Endothelial cell of umbilical vein (primary cell): ENCODE measurements at regions not wholly inside any gene's neighbourhood (a gene's known extent, or its start where the extent isn't known, plus 50 kb on each side); places are given as distances from the start of the nearest gene placed in this dataset.

Experiments used
- BruUV-seq: library from RNA; stranded (reverse); fragments of 400-500 nt; replicated peaks from 2 replicates; lab custom pipeline; 2021; lab: Mats Ljungman, UMichigan
- CTCF ChIA-PET: fragments of 300-600, 350-600 bp; sonication (Branson Sonifier 250); formaldehyde crosslinking; loops from one replicate; lab custom pipeline; 2021; ENCODE audit warnings: antibody characterized with exemption, inconsistent platforms; lab: Charles Lee
- POLR2A ChIA-PET: fragments of 300-600, 350-600 bp; sonication (Branson Sonifier 250); formaldehyde crosslinking; loops from one replicate; lab custom pipeline; 2021; ENCODE audit warnings: antibody characterized with exemption, inconsistent platforms; lab: Charles Lee
- DNase-seq: peaks from one replicate; pipeline ENCODE4 v3.0.0-alpha.2; 2011; ENCODE audit warnings: low read depth, low spot score
- FAIRE-seq: peaks from 2 replicates; lab custom pipeline; 2011; peaks lifted over from hg19 to GRCh38; lab: Jason Lieb, UNC
- H2AFZ ChIP-seq: 2 replicates; pipeline ENCODE4 v1.6.0; 2012; ENCODE audit warnings: low read depth, low read length, control low read depth, inconsistent platforms
- H3K27ac ChIP-seq: 2 replicates; pipeline ENCODE4 v1.5.1; 2011; ENCODE audit warnings: low read depth, mild to moderate bottlenecking, control low read depth, low read length, moderate library complexity; ENCODE audit not compliant: insufficient read depth
- H3K27me3 ChIP-seq, 2 experiments: 2 replicates each; pipeline versions ENCODE4 v1.6.0 to v1.6.1; 2011; ENCODE audit warnings: low read length in 2 of 2, mixed read lengths in 1 of 2; ENCODE audit not compliant: control insufficient read depth in 2 of 2, insufficient read depth in 2 of 2
- H3K36me3 ChIP-seq, 2 experiments: 2 replicates in 1 of 2; 3 replicates in 1 of 2; pipeline ENCODE4 v1.5.1; 2011; ENCODE audit warnings: low read length in 2 of 2, mild to moderate bottlenecking in 1 of 2, moderate library complexity in 1 of 2; ENCODE audit not compliant: control insufficient read depth in 2 of 2, insufficient read depth in 2 of 2; ENCODE audit errors: extremely low read depth in 1 of 2
- H3K4me1 ChIP-seq: 3 replicates; pipeline ENCODE4 v1.5.1; 2011; ENCODE audit warnings: mild to moderate bottlenecking, low read length; ENCODE audit not compliant: control insufficient read depth, insufficient read depth; ENCODE audit errors: extremely low read depth
- H3K4me2 ChIP-seq: 2 replicates; pipeline ENCODE4 v1.6.1; 2011; ENCODE audit warnings: low read length, control low read depth, mixed read lengths; ENCODE audit not compliant: insufficient read depth
- H3K4me3 ChIP-seq, 3 experiments: fragments of 200-600 bp in 1 of 3; sonication (generic), shearing (Covaris generic) in 1 of 3; replicated peaks in 1 of 3; 2 replicates each; pipeline ENCODE4 v1.5.1; 2011 to 2016; ENCODE audit warnings: control low read depth in 3 of 3, low read length in 3 of 3, mild to moderate bottlenecking in 2 of 3, inconsistent platforms in 1 of 3, low read depth in 1 of 3, moderate library complexity in 1 of 3; ENCODE audit not compliant: insufficient read depth in 1 of 3
- H3K79me2 ChIP-seq: 2 replicates; pipeline ENCODE4 v1.6.0; 2012; ENCODE audit warnings: low read length, inconsistent platforms; ENCODE audit not compliant: control insufficient read depth, insufficient read depth
- H3K9ac ChIP-seq: replicated peaks from 2 replicates; pipeline ENCODE3; 2011; ENCODE audit warnings: low read length, control low read depth; ENCODE audit not compliant: insufficient read depth; ENCODE audit errors: extremely low read depth
- H3K9me1 ChIP-seq: replicated peaks from 3 replicates; pipeline ENCODE4 v1.6.0; 2011; ENCODE audit warnings: mild to moderate bottlenecking, low read length; ENCODE audit not compliant: control insufficient read depth, insufficient read depth; ENCODE audit errors: extremely low read depth
- H3K9me3 ChIP-seq: replicated peaks from 2 replicates; pipeline ENCODE4 v1.5.1; 2012; ENCODE audit warnings: low read length, inconsistent platforms; ENCODE audit not compliant: control insufficient read depth, insufficient read depth
- H4K20me1 ChIP-seq: replicated peaks from 2 replicates; pipeline ENCODE3; 2011; ENCODE audit warnings: mild to moderate bottlenecking, low read length; ENCODE audit not compliant: control insufficient read depth, insufficient read depth; ENCODE audit errors: extremely low read depth
- EZH2 ChIP-seq: IDR thresholded peaks from 2 replicates; pipeline ENCODE4 v1.6.1; 2012; ENCODE audit warnings: borderline replicate concordance, low read depth, mild to moderate bottlenecking, moderate library complexity, low read length, inconsistent platforms; ENCODE audit not compliant: severe bottlenecking
- FOS ChIP-seq: IDR thresholded peaks from 2 replicates; pipeline ENCODE4 v1.6.1; 2011; ENCODE audit warnings: mild to moderate bottlenecking, low read length, moderate library complexity, borderline replicate concordance; ENCODE audit not compliant: insufficient read depth
- GATA2 ChIP-seq: IDR thresholded peaks from 2 replicates; pipeline ENCODE4 v1.7.0; 2011; ENCODE audit warnings: low read depth, mild to moderate bottlenecking, moderate library complexity, mixed read lengths, low read length; ENCODE audit not compliant: insufficient read length, insufficient read depth
- JUN ChIP-seq: IDR thresholded peaks from 2 replicates; pipeline ENCODE4 v1.6.1; 2011; ENCODE audit warnings: borderline replicate concordance, low read depth; ENCODE audit not compliant: insufficient read length, insufficient read depth
- MYC ChIP-seq: IDR thresholded peaks from one replicate; pipeline ENCODE4 v1.6.1; 2011; ENCODE audit warnings: mild to moderate bottlenecking, low read depth, low read length
- POLR2A ChIP-seq: IDR thresholded peaks from 2 replicates; pipeline ENCODE4 v1.6.1; 2012; ENCODE audit warnings: low read depth, mild to moderate bottlenecking, control low read depth, low read length
- POLR2AphosphoS5 ChIP-seq: IDR thresholded peaks from 2 replicates; pipeline ENCODE4 v1.6.1; 2012; ENCODE audit warnings: low read depth, mild to moderate bottlenecking, control low read depth, low read length, moderate library complexity; ENCODE audit not compliant: insufficient read depth
- dilution Hi-C: fragments of 300-500 bp; cut with MboI; formaldehyde crosslinking; loops from one replicate; pipeline ENCODE4 v1.15.0; 2019; ENCODE audit warnings: low sequenced_read_pairs; ENCODE audit not compliant: extremely low pct_ligation_motif_present
- intact Hi-C: fragments of 100-400 bp; cut with micrococcal nuclease; formaldehyde crosslinking; loops from one replicate; pipeline ENCODE4 v1.10.0; 2022
- TF ChIP-seq, protein P1 (sequence below): IDR thresholded peaks from 2 replicates; pipeline ENCODE4 v1.6.1; 2011; ENCODE audit not compliant: insufficient read depth, insufficient read length
- TF ChIP-seq, protein P2 (sequence below), 2 donors: IDR thresholded peaks; 1 replicate in 1 of 2; 2 replicates in 1 of 2; pipeline ENCODE4 v1.5.1; 2011; ENCODE audit warnings: low read length in 2 of 2, mild to moderate bottlenecking in 2 of 2, moderate library complexity in 2 of 2, control low read depth in 1 of 2, inconsistent platforms in 1 of 2, low read depth in 1 of 2; ENCODE audit not compliant: insufficient read depth in 1 of 2; ENCODE audit errors: extremely low read depth in 1 of 2

DNA sequence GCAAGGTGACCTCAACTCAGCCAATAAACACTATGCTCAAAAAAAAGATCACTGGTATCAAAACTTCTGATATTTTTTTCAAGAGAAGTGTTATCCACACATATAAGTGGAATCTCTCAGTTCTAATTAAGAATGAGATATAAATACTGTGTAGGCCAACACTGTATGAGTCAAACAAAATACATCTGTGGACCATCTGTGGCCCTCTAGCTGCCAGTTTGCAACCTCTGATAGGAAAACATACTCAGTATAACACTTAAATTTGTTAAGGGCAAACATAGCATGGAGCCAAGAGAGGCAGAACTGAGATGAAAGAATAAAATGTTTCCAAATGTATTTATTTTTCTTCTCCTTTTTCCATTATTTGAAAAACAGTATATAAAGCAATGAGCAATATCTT is 377.3 kb downstream of the ARAP2 start:
- Histone ChIP-seq H3K27me3 (no peaks in the 10 kb centered on the region), H3K4me2 (no peak overlapping the region), H3K36me3 (no peaks in the 10 kb centered on the region), H2AFZ (no peak overlapping the region), H3K9me1 (no peaks in the 10 kb centered on the region), H3K79me2 (no peaks in the 10 kb centered on the region), H3K9ac (no peak overlapping the region), H3K9me3 (peaks cover 1% of the 10 kb centered on the region), H3K27ac (no peak overlapping the region), H3K4me1 (no peaks in the 10 kb centered on the region), H4K20me1 (no peaks in the 10 kb centered on the region), H3K4me3 (no peak overlapping the region)
- POLR2A ChIA-PET = no interaction called here
- no TSS peak for BruUV-seq
- no peak for FAIRE-seq
- dilution Hi-C loops = no loop called here
- intact Hi-C loops = no loop called here
- TF ChIP-seq POLR2AphosphoS5 (no peak), MYC (no peak), JUN (no peak)
- CTCF ChIA-PET = no interaction called here
- DNase-seq = no peak

DNA sequence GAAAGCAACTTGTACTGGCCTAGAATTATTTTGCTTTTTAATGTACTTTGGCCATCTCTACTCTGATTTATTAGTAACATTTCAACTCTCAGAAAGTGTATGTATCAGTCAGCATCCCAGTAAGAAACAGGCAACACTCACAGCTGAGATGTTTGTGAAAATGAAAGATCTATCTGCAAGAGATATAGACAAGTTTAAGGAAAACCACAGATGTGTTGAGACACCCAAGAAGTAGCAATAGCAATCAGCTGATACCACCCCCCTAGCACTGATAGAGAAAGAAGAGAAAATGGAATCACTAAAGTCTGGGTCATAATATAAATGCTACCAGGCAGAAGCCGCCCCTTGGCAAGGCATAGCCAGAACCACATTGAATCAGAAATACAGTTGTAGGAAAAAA is 372.0 kb downstream of the ARAP2 start:
- Histone ChIP-seq H3K27me3 (no peaks in the 10 kb centered on the region), H4K20me1 (no peaks in the 10 kb centered on the region), H3K9ac (no peak overlapping the region), H3K9me3 (peaks cover 2% of the 10 kb centered on the region), H3K27ac (no peak overlapping the region), H3K79me2 (no peaks in the 10 kb centered on the region), H3K4me2 (no peak overlapping the region), H3K9me1 (no peaks in the 10 kb centered on the region), H3K4me1 (no peaks in the 10 kb centered on the region), H2AFZ (no peak overlapping the region), H3K36me3 (no peaks in the 10 kb centered on the region), H3K4me3 (no peak overlapping the region)
- FAIRE-seq = no peak
- dilution Hi-C loops (no loop called here), intact Hi-C loops (no loop called here)
- no peak for DNase-seq
- POLR2A ChIA-PET = no interaction called here
- CTCF ChIA-PET = no interaction called here
- TF ChIP-seq MYC = no peak
- no peak for TF ChIP-seq FOS
- TF ChIP-seq POLR2AphosphoS5 = no peak
- TF ChIP-seq EZH2 = no peak
- TF ChIP-seq GATA2 = no peak
- TF ChIP-seq, protein P1, sequence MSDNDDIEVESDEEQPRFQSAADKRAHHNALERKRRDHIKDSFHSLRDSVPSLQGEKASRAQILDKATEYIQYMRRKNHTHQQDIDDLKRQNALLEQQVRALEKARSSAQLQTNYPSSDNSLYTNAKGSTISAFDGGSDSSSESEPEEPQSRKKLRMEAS = no peak
- TF ChIP-seq POLR2A = no peak
- no peak for TF ChIP-seq JUN
- TF ChIP-seq, protein P2, sequence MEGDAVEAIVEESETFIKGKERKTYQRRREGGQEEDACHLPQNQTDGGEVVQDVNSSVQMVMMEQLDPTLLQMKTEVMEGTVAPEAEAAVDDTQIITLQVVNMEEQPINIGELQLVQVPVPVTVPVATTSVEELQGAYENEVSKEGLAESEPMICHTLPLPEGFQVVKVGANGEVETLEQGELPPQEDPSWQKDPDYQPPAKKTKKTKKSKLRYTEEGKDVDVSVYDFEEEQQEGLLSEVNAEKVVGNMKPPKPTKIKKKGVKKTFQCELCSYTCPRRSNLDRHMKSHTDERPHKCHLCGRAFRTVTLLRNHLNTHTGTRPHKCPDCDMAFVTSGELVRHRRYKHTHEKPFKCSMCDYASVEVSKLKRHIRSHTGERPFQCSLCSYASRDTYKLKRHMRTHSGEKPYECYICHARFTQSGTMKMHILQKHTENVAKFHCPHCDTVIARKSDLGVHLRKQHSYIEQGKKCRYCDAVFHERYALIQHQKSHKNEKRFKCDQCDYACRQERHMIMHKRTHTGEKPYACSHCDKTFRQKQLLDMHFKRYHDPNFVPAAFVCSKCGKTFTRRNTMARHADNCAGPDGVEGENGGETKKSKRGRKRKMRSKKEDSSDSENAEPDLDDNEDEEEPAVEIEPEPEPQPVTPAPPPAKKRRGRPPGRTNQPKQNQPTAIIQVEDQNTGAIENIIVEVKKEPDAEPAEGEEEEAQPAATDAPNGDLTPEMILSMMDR (IDR thresholded peaks at IDR 0.05; ENCODE audit: extremely low read depth in 1 of 2, insufficient read depth in 1 of 2, low read depth in 1 of 2, low read length in 2 of 2) = no peak
- no TSS peak for BruUV-seq
